Osteoblast (primary cell): ENCODE measurements at regions not wholly inside any gene's neighbourhood (a gene's known extent, or its start where the extent isn't known, plus 50 kb on each side); places are given as distances from the start of the nearest gene placed in this dataset.

Experiments
- DNase-seq: peaks from one replicate; pipeline ENCODE4 v3.0.0; 2011; ENCODE audit warnings: low spot score, mixed read lengths; ENCODE audit not compliant: insufficient read length; ENCODE audit errors: missing footprints
- H2AFZ ChIP-seq: 2 replicates; pipeline ENCODE4 v1.6.0; 2011; ENCODE audit warnings: mild to moderate bottlenecking, low read length
- H3K27ac ChIP-seq: 2 replicates; pipeline ENCODE4 v1.5.1; 2011; ENCODE audit warnings: mild to moderate bottlenecking, low read depth, low read length, moderate library complexity
- H3K27me3 ChIP-seq: 2 replicates; pipeline ENCODE4 v1.6.0; 2012; ENCODE audit warnings: mild to moderate bottlenecking, control low read depth, inconsistent platforms, low read length, moderate library complexity; ENCODE audit not compliant: insufficient read depth
- H3K36me3 ChIP-seq: 2 replicates; pipeline ENCODE4 v1.5.1; 2011; ENCODE audit warnings: mild to moderate bottlenecking, low read length, control low read depth, moderate library complexity; ENCODE audit not compliant: insufficient read depth
- H3K4me1 ChIP-seq: 2 replicates; pipeline ENCODE4 v1.5.1; 2011; ENCODE audit warnings: mild to moderate bottlenecking, low read length, control low read depth, moderate library complexity; ENCODE audit not compliant: insufficient read depth
- H3K4me2 ChIP-seq: 2 replicates; pipeline ENCODE4 v1.6.0; 2011; ENCODE audit warnings: mild to moderate bottlenecking, low read length; ENCODE audit not compliant: insufficient read depth
- H3K4me3 ChIP-seq: fragments of 200-600 bp; sonication (generic); 3 replicates; pipeline ENCODE4 v1.5.1; 2012; ENCODE audit warnings: mild to moderate bottlenecking, low read length, inconsistent platforms; ENCODE audit not compliant: insufficient read depth
- H3K79me2 ChIP-seq: 2 replicates; pipeline ENCODE4 v1.6.0; 2012; ENCODE audit warnings: mild to moderate bottlenecking, low read length, control low read depth, inconsistent platforms; ENCODE audit not compliant: insufficient read depth
- H3K9me3 ChIP-seq: 2 replicates; pipeline ENCODE4 v1.5.1; 2011; ENCODE audit warnings: low read depth, low read length, control low read depth
- H4K20me1 ChIP-seq: 2 replicates; pipeline ENCODE4 v1.6.0; 2012; ENCODE audit warnings: mild to moderate bottlenecking, low read length, control low read depth; ENCODE audit not compliant: insufficient read depth
- TF ChIP-seq, protein P1 (sequence below): IDR thresholded peaks from 2 replicates; pipeline ENCODE4 v1.5.1; 2011; ENCODE audit warnings: mild to moderate bottlenecking, low read depth, low read length, moderate library complexity; ENCODE audit errors: extremely low read depth

DNA sequence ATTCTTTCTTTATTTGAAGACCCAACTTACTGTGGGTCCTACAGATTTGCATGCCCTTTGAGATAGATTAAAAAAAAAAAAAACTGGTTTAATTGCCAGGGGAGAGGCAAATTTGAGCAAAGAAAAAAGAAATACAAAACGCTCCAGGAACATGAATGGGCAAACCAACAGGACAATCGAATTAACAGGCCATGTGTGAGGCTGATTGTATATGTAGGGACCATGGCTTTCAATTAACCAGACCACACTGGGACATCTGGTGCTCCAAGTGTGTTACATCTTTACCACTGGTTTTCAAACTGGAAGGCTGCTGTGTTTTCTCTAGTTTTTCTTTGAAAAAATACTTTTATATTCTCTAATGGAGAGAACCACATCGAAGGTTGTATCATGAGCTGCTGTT, 612.1 kb upstream of the SEMA6A start:
- H3K27ac ChIP-seq = no peak overlapping the region
- H3K4me3 ChIP-seq = no peak overlapping the region
- H3K4me1 ChIP-seq = no peaks in the 10 kb centered on the region
- H3K9me3 ChIP-seq = no peaks in the 10 kb centered on the region
- no peak overlapping the region for H2AFZ ChIP-seq
- H3K27me3 ChIP-seq = no peaks in the 10 kb centered on the region
- no peak for DNase-seq
- H4K20me1 ChIP-seq = no peaks in the 10 kb centered on the region
- H3K79me2 ChIP-seq = no peaks in the 10 kb centered on the region
- TF ChIP-seq, protein P1, sequence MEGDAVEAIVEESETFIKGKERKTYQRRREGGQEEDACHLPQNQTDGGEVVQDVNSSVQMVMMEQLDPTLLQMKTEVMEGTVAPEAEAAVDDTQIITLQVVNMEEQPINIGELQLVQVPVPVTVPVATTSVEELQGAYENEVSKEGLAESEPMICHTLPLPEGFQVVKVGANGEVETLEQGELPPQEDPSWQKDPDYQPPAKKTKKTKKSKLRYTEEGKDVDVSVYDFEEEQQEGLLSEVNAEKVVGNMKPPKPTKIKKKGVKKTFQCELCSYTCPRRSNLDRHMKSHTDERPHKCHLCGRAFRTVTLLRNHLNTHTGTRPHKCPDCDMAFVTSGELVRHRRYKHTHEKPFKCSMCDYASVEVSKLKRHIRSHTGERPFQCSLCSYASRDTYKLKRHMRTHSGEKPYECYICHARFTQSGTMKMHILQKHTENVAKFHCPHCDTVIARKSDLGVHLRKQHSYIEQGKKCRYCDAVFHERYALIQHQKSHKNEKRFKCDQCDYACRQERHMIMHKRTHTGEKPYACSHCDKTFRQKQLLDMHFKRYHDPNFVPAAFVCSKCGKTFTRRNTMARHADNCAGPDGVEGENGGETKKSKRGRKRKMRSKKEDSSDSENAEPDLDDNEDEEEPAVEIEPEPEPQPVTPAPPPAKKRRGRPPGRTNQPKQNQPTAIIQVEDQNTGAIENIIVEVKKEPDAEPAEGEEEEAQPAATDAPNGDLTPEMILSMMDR = no peak
- no peaks in the 10 kb centered on the region for H3K36me3 ChIP-seq
- H3K4me2 ChIP-seq = no peak overlapping the region

- Histone ChIP-seq H4K20me1 (no peaks in the 10 kb centered on the region), H3K9me3 (peaks cover 1% of the 10 kb centered on the region), H2AFZ (no peak overlapping the region), H3K4me1 (no peaks in the 10 kb centered on the region), H3K79me2 (no peaks in the 10 kb centered on the region), H3K27me3 (no peaks in the 10 kb centered on the region), H3K36me3 (no peaks in the 10 kb centered on the region), H3K27ac (no peak overlapping the region), H3K4me2 (no peak overlapping the region), H3K4me3 (no peak overlapping the region)
- TF ChIP-seq, protein P1 = no peak
- DNase-seq = no peak
These were observed 608.7 kb upstream of the SEMA6A start for GRCh38 chr5:117183326-117183725.

- Histone ChIP-seq H3K27me3 (no peaks in the 10 kb centered on the region), H3K4me3 (no peak overlapping the region)
These were observed 607.5 kb upstream of the SEMA6A start for GRCh38 chr5:117182104-117182503.

DNA sequence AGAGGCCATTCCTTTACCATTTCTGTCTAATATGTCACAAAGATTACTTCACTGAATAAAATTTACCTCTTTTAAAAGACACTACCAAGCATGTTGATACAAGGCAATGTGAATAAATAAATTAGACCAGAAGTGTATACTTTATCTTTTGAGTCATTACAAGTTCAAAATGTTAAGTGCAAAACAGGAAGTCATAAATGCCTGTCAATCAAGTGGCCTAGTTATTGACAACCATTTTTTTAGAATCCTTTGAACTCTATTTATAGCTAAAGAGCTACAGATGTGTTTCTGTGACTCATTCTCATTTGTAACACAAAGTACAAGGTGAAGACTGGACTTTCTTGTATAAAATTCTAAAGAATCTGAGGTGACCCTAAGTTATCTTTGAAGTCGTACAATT, 602.7 kb upstream of the SEMA6A start:
- no peak overlapping the region for H3K4me3 ChIP-seq
- H2AFZ ChIP-seq = no peak overlapping the region
- TF ChIP-seq, protein P1 = no peak
- H3K4me2 ChIP-seq = no peak overlapping the region
- DNase-seq = no peak
- no peaks in the 10 kb centered on the region for H3K4me1 ChIP-seq
- no peak overlapping the region for H3K27ac ChIP-seq
- H3K79me2 ChIP-seq = no peaks in the 10 kb centered on the region
- no peaks in the 10 kb centered on the region for H3K27me3 ChIP-seq
- H3K36me3 ChIP-seq = no peaks in the 10 kb centered on the region
- H3K9me3 ChIP-seq = peaks cover 3% of the 10 kb centered on the region
- H4K20me1 ChIP-seq = no peaks in the 10 kb centered on the region

More at GRCh38 chr5:117182104-117182503, 607.5 kb upstream of the SEMA6A start:
- H3K79me2 ChIP-seq = no peaks in the 10 kb centered on the region
- TF ChIP-seq, protein P1 = no peak
- H3K36me3 ChIP-seq = no peaks in the 10 kb centered on the region
- no peaks in the 10 kb centered on the region for H4K20me1 ChIP-seq
- H3K9me3 ChIP-seq = peaks cover 3% of the 10 kb centered on the region
- H3K27ac ChIP-seq = no peak overlapping the region
- H3K4me1 ChIP-seq = no peaks in the 10 kb centered on the region
- H3K4me2 ChIP-seq = no peak overlapping the region
- H2AFZ ChIP-seq = no peak overlapping the region
- DNase-seq = no peak
